DND-41 (cell line): ENCODE measurements at regions not wholly inside any gene's neighbourhood (a gene's known extent, or its start where the extent isn't known, plus 50 kb on each side); places are given as distances from the start of the nearest gene placed in this dataset.
"Not testable (repeated sequence)": the region's sequence is repeated elsewhere in the genome, so short reads cannot be mapped to it uniquely, and the experiment has no call there.

Source experiments
- CTCF ChIP-seq: IDR thresholded peaks from 2 replicates; pipeline ENCODE4 v1.5.1; 2012; ENCODE audit warnings: borderline replicate concordance, low read length, moderate library complexity, mild to moderate bottlenecking; ENCODE audit not compliant: poor library complexity, severe bottlenecking; ENCODE audit errors: extremely low read depth
- EZH2 ChIP-seq: IDR thresholded peaks from 3 replicates; pipeline ENCODE4 v1.6.1; 2012; ENCODE audit warnings: borderline replicate concordance, low read depth, mild to moderate bottlenecking, moderate library complexity, low read length, inconsistent platforms; ENCODE audit not compliant: severe bottlenecking

GRCh38 chr20:1730981-1731711 is 73.6 kb upstream of the SIRPG start:
- TF ChIP-seq CTCF, EZH2: not testable (repeated sequence)
